IMR-90 (cell line): ENCODE measurements at regions not wholly inside any gene's neighbourhood (a gene's known extent, or its start where the extent isn't known, plus 50 kb on each side); places are given as distances from the start of the nearest gene placed in this dataset.

Experiments used
- ATAC-seq: fragments of 200-7000 bp; cut with Tn5 transposase; 2 replicates; pipeline ENCODE4 v1.9.1; 2020; ENCODE audit warnings: low read depth, mild to moderate bottlenecking, moderate library complexity
- BruUV-seq: library from RNA; stranded (reverse); fragments of 400-500 nt; replicated peaks from 2 replicates; lab custom pipeline; 2021; lab: Mats Ljungman, UMichigan
- CTCF ChIA-PET: fragments of 300-600 bp; formaldehyde crosslinking; extraction: SDS; loops from one replicate; lab custom pipeline; 2021; ENCODE audit warnings: antibody characterized with exemption; lab: Yijun Ruan, JAX
- POLR2A ChIA-PET: fragments of 300-600 bp; sonication (Branson Sonifier 250); formaldehyde crosslinking; loops from one replicate; lab custom pipeline; 2022; ENCODE audit warnings: antibody characterized with exemption; ENCODE audit not compliant: unreplicated experiment; lab: Charles Lee
- DNase-seq: peaks from one replicate; pipeline ENCODE4 v3.0.0; 2013
- H2AFZ ChIP-seq: replicated peaks from 2 replicates; pipeline ENCODE3; 2013; ENCODE audit warnings: low read length, mild to moderate bottlenecking; ENCODE audit not compliant: poor library complexity
- H2AK5ac ChIP-seq: 2 replicates; pipeline ENCODE4 v1.6.1; 2013; ENCODE audit warnings: low read depth, low read length, inconsistent platforms
- H2AK9ac ChIP-seq: replicated peaks from 2 replicates; pipeline ENCODE3; 2013; ENCODE audit warnings: mild to moderate bottlenecking, low read depth, low read length, moderate library complexity; ENCODE audit not compliant: poor library complexity
- H2BK120ac ChIP-seq: 2 replicates; pipeline ENCODE4 v1.6.1; 2013; ENCODE audit warnings: low read depth, low read length, inconsistent platforms
- H2BK15ac ChIP-seq: 3 replicates; pipeline ENCODE4 v1.6.1; 2013; ENCODE audit warnings: low read depth, low read length, inconsistent platforms
- H2BK20ac ChIP-seq: 2 replicates; pipeline ENCODE4 v1.6.1; 2013; ENCODE audit warnings: low read depth, mild to moderate bottlenecking, inconsistent platforms, low read length, moderate library complexity
- H2BK5ac ChIP-seq: 2 replicates; pipeline ENCODE4 v1.6.1; 2013; ENCODE audit warnings: mild to moderate bottlenecking, low read depth, low read length, inconsistent platforms; ENCODE audit not compliant: poor library complexity, severe bottlenecking
- H3K14ac ChIP-seq: replicated peaks from 2 replicates; pipeline ENCODE4 v1.6.1; 2013; ENCODE audit warnings: low read depth, low read length, inconsistent platforms
- H3K18ac ChIP-seq: 2 replicates; pipeline ENCODE4 v1.6.1; 2013; ENCODE audit warnings: low read depth, low read length, control low read depth
- H3K23ac ChIP-seq: 2 replicates; pipeline ENCODE4 v1.6.1; 2013; ENCODE audit warnings: low read depth, low read length, inconsistent platforms
- H3K27ac ChIP-seq: 2 replicates; pipeline ENCODE4 v1.5.1; 2013; ENCODE audit warnings: mild to moderate bottlenecking, control low read depth, low read length; ENCODE audit not compliant: insufficient read depth
- H3K27me3 ChIP-seq: 2 replicates; pipeline ENCODE4 v1.6.1; 2013; ENCODE audit warnings: low read length; ENCODE audit not compliant: control insufficient read depth, insufficient read depth
- H3K36me3 ChIP-seq: 2 replicates; pipeline ENCODE4 v1.6.1; 2013; ENCODE audit warnings: low read length, mixed read lengths; ENCODE audit not compliant: control insufficient read depth, insufficient read depth
- H3K4ac ChIP-seq: 2 replicates; pipeline ENCODE4 v1.6.1; 2013; ENCODE audit warnings: low read depth, low read length, inconsistent platforms
- H3K4me1 ChIP-seq: 2 replicates; pipeline ENCODE4 v1.6.1; 2013; ENCODE audit warnings: low read length, mixed read lengths; ENCODE audit not compliant: control insufficient read depth, insufficient read depth
- H3K4me2 ChIP-seq: 2 replicates; pipeline ENCODE4 v1.6.1; 2013; ENCODE audit warnings: low read depth, mild to moderate bottlenecking, control low read depth, low read length, moderate library complexity
- H3K4me3 ChIP-seq: 2 replicates; pipeline ENCODE4 v1.5.1; 2013; ENCODE audit warnings: low read depth, mild to moderate bottlenecking, control low read depth, low read length, moderate library complexity; ENCODE audit not compliant: insufficient read depth
- H3K56ac ChIP-seq: 2 replicates; pipeline ENCODE4 v1.6.1; 2013; ENCODE audit warnings: low read length, inconsistent platforms; ENCODE audit not compliant: insufficient read depth; ENCODE audit errors: extremely low read depth
- H3K79me1 ChIP-seq, 2 experiments: 2 replicates each; pipeline ENCODE4 v1.6.1; 2013; ENCODE audit warnings: low read length in 2 of 2, inconsistent platforms in 1 of 2, low read depth in 1 of 2
- H3K9ac ChIP-seq: 2 replicates; pipeline ENCODE4 v1.6.1; 2013; ENCODE audit warnings: low read depth, low read length, control low read depth
- H3K9me1 ChIP-seq: 2 replicates; pipeline ENCODE4 v1.6.1; 2013; ENCODE audit warnings: low read length, inconsistent platforms; ENCODE audit not compliant: insufficient read depth
- H3K9me3 ChIP-seq: 2 replicates; pipeline ENCODE4 v1.6.1; 2013; ENCODE audit warnings: low read length; ENCODE audit not compliant: control insufficient read depth, insufficient read depth
- H4K20me1 ChIP-seq: 2 replicates; pipeline ENCODE4 v1.6.1; 2013; ENCODE audit warnings: low read length, inconsistent platforms; ENCODE audit not compliant: insufficient read depth
- H4K5ac ChIP-seq: 2 replicates; pipeline ENCODE4 v1.6.1; 2013; ENCODE audit warnings: mild to moderate bottlenecking, low read depth, low read length, control low read depth
- H4K8ac ChIP-seq, 2 experiments: 2 replicates each; pipeline ENCODE4 v1.6.1; 2013; ENCODE audit warnings: low read depth in 2 of 2, low read length in 2 of 2, control low read depth in 1 of 2, inconsistent platforms in 1 of 2
- H4K91ac ChIP-seq: 2 replicates; pipeline ENCODE4 v1.6.1; 2013; ENCODE audit warnings: low read depth, low read length, inconsistent platforms; ENCODE audit not compliant: insufficient read depth
- BHLHE40 ChIP-seq: fragments of 150-350 bp; IDR thresholded peaks from 2 replicates; pipeline ENCODE4 v1.6.1; 2016; ENCODE audit warnings: mild to moderate bottlenecking, low read depth, low read length
- CHD1 ChIP-seq: IDR thresholded peaks from 2 replicates; pipeline ENCODE4 v1.6.1; 2012; ENCODE audit warnings: low read depth, low read length, improper control_type of control experiment
- MAFK ChIP-seq: IDR thresholded peaks from 2 replicates; pipeline ENCODE4 v1.6.1; 2012; ENCODE audit warnings: low read depth, low read length, improper control_type of control experiment
- POLR2A ChIP-seq: IDR thresholded peaks from 2 replicates; pipeline ENCODE4 v1.6.1; 2012; ENCODE audit warnings: mild to moderate bottlenecking, low read depth, low read length
- RCOR1 ChIP-seq: IDR thresholded peaks from 2 replicates; pipeline ENCODE4 v1.6.1; 2012; ENCODE audit warnings: mild to moderate bottlenecking, low read length, improper control_type of control experiment; ENCODE audit not compliant: insufficient replicate concordance
- WGBS, 2 experiments: methylation state at CpG; one replicate each; pipeline versions ENCODE4 v1.1.5 to v1.1.7; 2013; ENCODE audit warnings: missing lambda C conversion rate in 2 of 2; ENCODE audit not compliant: insufficient read length in 1 of 2; ENCODE audit errors: extremely low coverage in 2 of 2; 5-methylcytosine and 5-hydroxymethylcytosine counted together
- dilution Hi-C: fragments of 300-500 bp; cut with HindIII; formaldehyde crosslinking; loops from one replicate; pipeline ENCODE4 v1.14.3; 2018; ENCODE audit warnings: low sequenced_read_pairs; ENCODE audit not compliant: unreplicated experiment
- in situ Hi-C: fragments of 300-500 bp; cut with MboI; formaldehyde crosslinking; loops from 3 replicates; pipeline ENCODE4 v1.14.3; 2019; ENCODE audit warnings: low sequenced_read_pairs, inconsistent platforms, mixed read lengths
- intact Hi-C: fragments of 100-400 bp; cut with micrococcal nuclease; formaldehyde crosslinking; loops from 2 replicates; pipeline ENCODE4 v1.10.0; 2022
- TF ChIP-seq, protein P1 (sequence below): fragments of 150-350 bp; IDR thresholded peaks from 2 replicates; pipeline ENCODE4 v1.6.1; 2016; ENCODE audit warnings: low read depth, mild to moderate bottlenecking, low read length, moderate library complexity, borderline replicate concordance
- TF ChIP-seq, protein P2 (sequence below): conservative IDR thresholded peaks from 2 replicates; pipeline ENCODE4 v1.5.1; 2012; ENCODE audit warnings: mild to moderate bottlenecking, low read depth, low read length, improper control_type of control experiment

DNA sequence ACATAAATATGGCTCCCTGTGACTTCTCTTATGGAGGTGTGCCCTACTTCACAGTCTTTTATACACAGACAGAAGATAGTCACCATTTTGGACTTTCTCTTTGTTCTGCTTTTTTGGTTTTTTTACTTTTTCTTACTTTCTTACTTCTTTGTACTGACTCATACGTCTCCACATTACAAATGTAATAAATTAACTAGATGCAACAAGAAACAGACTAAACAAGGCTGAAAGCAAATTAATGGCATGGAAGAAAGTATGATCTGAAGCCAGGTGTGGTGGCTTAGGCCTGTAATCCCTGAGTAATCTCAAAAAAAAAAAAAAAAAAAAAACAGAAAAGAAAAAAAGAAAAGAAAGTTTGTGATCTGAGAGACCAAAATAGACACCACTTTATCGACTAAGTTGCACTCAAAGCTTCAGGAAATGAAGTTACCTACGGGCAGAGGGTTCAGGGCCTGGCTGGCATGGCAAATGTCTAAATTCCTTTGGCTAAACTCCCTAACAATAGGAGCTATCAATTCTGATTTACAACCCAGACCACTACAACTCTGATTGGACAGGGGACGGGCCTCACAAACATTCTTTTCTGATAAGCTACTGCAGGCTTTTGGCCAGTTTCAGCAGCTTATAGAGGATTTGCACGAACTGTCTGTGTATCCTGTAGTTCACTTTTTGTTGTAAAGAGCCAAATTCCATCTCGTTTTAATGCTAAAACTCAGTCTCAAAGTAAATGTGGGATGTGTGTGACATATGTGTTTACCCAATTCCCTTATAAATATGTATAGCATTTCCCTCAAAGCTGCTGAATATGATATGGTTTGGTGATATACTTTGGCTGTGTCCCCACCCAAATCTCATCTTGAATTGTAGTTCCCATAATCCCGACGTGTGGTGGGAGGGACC is 129.1 kb downstream of the SEPTIN14 start:
- Histone ChIP-seq H3K4me2 (no peak overlapping the region), H3K23ac (no peak overlapping the region), H4K20me1 (no peaks in the 10 kb centered on the region), H3K36me3 (no peaks in the 10 kb centered on the region), H3K27ac (no peak overlapping the region), H2AFZ (no peak overlapping the region), H3K4me1 (no peaks in the 10 kb centered on the region), H2BK5ac (no peak overlapping the region), H3K9me3 (no peaks in the 10 kb centered on the region), H3K4ac (no peak overlapping the region), H2AK9ac (no peak overlapping the region), H2BK20ac (no peak overlapping the region), H3K9ac (no peak overlapping the region), H3K18ac (no peak overlapping the region), H3K56ac (no peak overlapping the region), H2BK120ac (no peak overlapping the region), H4K8ac (no peak overlapping the region), H3K9me1 (no peaks in the 10 kb centered on the region), H4K91ac (no peak overlapping the region), H4K5ac (no peak overlapping the region), H2BK15ac (no peak overlapping the region), H3K14ac (no peak overlapping the region), H3K4me3 (no peak overlapping the region), H3K79me1 (no peaks in the 10 kb centered on the region), H2AK5ac (no peak overlapping the region), H3K27me3 (no peaks in the 10 kb centered on the region)
- POLR2A ChIA-PET: no interaction called here
- no TSS peak for BruUV-seq
- intact Hi-C loops: no loop called here
- no CpG with 5 or more reads among the region's 8 CpGs for WGBS, 2 experiments
- in situ Hi-C loops: no loop called here
- dilution Hi-C loops: no loop called here
- no peak for ATAC-seq
- TF ChIP-seq POLR2A: no peak
- no peak for TF ChIP-seq RCOR1
- no peak for TF ChIP-seq BHLHE40
- TF ChIP-seq, protein P1, sequence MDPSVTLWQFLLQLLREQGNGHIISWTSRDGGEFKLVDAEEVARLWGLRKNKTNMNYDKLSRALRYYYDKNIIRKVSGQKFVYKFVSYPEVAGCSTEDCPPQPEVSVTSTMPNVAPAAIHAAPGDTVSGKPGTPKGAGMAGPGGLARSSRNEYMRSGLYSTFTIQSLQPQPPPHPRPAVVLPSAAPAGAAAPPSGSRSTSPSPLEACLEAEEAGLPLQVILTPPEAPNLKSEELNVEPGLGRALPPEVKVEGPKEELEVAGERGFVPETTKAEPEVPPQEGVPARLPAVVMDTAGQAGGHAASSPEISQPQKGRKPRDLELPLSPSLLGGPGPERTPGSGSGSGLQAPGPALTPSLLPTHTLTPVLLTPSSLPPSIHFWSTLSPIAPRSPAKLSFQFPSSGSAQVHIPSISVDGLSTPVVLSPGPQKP: no peak
- TF ChIP-seq CHD1: no peak
- no peak for TF ChIP-seq MAFK
- TF ChIP-seq, protein P2, sequence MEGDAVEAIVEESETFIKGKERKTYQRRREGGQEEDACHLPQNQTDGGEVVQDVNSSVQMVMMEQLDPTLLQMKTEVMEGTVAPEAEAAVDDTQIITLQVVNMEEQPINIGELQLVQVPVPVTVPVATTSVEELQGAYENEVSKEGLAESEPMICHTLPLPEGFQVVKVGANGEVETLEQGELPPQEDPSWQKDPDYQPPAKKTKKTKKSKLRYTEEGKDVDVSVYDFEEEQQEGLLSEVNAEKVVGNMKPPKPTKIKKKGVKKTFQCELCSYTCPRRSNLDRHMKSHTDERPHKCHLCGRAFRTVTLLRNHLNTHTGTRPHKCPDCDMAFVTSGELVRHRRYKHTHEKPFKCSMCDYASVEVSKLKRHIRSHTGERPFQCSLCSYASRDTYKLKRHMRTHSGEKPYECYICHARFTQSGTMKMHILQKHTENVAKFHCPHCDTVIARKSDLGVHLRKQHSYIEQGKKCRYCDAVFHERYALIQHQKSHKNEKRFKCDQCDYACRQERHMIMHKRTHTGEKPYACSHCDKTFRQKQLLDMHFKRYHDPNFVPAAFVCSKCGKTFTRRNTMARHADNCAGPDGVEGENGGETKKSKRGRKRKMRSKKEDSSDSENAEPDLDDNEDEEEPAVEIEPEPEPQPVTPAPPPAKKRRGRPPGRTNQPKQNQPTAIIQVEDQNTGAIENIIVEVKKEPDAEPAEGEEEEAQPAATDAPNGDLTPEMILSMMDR: no peak
- DNase-seq: peak; percentile 6
- CTCF ChIA-PET: no interaction called here
